WI38 (cell line): ENCODE measurements at regions not wholly inside any gene's neighbourhood (a gene's known extent, or its start where the extent isn't known, plus 50 kb on each side); places are given as distances from the start of the nearest gene placed in this dataset.

Source experiments
- H3K4me3 ChIP-seq: 2 replicates; pipeline ENCODE4 v1.5.1; 2011; ENCODE audit warnings: low read depth, mild to moderate bottlenecking, control low read depth, low read length
- CTCF ChIP-seq: IDR thresholded peaks from 2 replicates; pipeline ENCODE4 v1.5.1; 2012; ENCODE audit warnings: low read depth, mild to moderate bottlenecking, control low read depth, low read length

DNA sequence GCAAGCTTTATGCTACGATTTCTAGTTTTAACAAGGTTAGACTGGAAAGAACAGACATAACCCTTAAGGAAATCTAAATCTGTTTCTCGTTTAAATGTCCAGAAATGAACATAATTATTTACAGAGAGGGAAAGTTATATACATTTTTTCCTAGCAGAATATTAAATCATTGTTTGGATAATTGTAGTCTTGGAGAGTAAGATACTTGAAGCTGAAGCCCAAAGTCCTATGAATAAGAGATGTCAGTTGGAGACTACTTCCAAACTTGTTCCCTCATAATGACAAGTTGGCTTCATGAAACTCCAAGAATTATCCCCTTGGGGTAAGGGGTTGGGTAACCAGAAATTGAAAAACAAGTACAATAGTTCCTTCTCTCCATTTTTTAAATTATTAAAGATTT is 911.1 kb upstream of the MAN1A1 start:
- H3K4me3 ChIP-seq = no peak overlapping the region
- TF ChIP-seq CTCF = no peak

DNA sequence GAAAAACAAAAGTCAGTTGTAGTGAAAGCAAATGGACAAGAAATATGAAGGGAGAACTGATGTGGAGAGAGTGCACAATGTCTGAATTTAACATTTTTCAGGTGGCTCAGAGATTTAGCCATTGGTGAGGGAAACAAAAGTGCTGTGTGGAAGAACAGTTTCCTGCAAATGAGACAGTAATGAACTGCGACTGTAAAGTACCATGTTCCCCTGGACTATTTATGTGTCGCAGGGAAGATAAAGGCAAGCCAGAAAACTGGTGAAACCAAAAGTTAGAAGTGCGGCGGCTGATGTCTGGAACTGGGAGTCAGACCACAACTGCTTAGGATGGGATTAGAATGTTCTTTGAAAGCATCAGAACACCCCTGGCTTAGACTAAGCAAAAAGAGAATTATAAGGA is 905.1 kb upstream of the MAN1A1 start:
- H3K4me3 ChIP-seq = no peak overlapping the region
- TF ChIP-seq CTCF = no peak

- TF ChIP-seq CTCF = no peak
- no peak overlapping the region for H3K4me3 ChIP-seq
Observed at GRCh38 chr6:120248451-120248850, 898.9 kb upstream of the MAN1A1 start.

GRCh38 chr6:120237221-120237620 is 887.7 kb upstream of the MAN1A1 start:
- TF ChIP-seq CTCF = no peak
- H3K4me3 ChIP-seq = no peak overlapping the region

GRCh38 chr6:120230008-120230407 is 880.4 kb upstream of the MAN1A1 start:
- no peak overlapping the region for H3K4me3 ChIP-seq
- no peak for TF ChIP-seq CTCF

- no peak overlapping the region for H3K4me3 ChIP-seq
- TF ChIP-seq CTCF = no peak
Observed at GRCh38 chr6:120228297-120228696, 878.7 kb upstream of the MAN1A1 start.

DNA sequence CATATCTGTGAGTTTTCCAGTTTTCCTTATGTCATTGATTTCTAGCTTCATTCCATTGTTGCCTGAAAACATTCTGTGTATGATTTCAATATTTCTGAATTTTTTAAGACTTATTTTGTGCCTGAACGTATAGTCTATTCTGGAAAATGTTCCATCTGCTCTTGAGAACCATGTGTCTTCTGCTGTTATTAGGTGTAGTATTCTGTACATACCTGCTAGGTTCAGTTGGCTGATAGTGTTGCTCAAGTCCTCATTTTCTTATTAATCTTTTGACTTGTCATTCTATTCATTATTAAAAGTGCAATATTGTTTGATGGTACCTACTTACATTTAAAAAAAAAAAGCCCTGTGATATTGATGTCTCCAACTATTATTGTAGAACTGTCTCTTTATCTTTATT is 869.8 kb upstream of the MAN1A1 start:
- H3K4me3 ChIP-seq = no peak overlapping the region
- no peak for TF ChIP-seq CTCF
